ENCODE measurements at regions not wholly inside any gene's neighbourhood (a gene's known extent, or its start where the extent isn't known, plus 50 kb on each side); places are given as distances from the start of the nearest gene placed in this dataset.
"Not testable (repeated sequence)": the region's sequence is repeated elsewhere in the genome, so short reads cannot be mapped to it uniquely, and the experiment has no call there.

DNA sequence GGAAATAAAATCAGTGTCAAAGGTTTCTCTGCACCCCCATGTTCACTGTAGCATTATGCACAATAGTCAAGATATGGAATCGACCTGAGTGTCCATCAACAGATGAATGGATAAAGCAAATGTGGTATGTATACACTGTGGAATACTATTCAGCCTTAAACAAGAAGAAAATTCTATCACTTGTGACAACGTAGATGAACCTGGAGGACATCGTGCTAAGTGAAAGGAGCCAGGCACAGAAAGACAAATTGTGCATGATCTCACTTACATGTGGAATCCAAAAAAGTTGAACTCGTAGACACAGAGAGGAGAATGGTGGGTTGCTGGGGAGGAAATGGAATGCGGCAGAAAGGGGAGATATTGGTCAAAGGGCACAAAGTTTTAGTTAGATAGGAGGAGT is 136.3 kb upstream of the ESR1 start:
- no peak for DNase-seq

DNA sequence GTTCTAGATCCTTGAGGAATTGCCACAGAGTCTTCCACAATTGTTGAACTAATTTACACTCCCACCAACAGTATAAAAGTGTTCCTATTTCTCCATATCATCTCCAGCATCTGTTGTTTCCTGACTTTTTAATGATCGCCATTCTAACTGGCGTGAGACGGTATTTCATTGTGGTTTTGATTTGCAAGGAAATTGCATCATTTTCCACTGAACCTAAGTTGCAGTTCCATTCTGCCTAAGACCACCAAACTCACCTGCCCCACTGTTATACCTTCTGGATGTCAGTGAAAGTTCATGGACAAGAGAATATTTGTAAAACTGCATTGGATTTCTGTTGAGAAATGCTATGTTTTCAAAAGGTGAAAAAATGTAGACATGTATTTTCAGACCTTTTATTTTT is 132.9 kb upstream of the ESR1 start:
- no peak for DNase-seq

DNA sequence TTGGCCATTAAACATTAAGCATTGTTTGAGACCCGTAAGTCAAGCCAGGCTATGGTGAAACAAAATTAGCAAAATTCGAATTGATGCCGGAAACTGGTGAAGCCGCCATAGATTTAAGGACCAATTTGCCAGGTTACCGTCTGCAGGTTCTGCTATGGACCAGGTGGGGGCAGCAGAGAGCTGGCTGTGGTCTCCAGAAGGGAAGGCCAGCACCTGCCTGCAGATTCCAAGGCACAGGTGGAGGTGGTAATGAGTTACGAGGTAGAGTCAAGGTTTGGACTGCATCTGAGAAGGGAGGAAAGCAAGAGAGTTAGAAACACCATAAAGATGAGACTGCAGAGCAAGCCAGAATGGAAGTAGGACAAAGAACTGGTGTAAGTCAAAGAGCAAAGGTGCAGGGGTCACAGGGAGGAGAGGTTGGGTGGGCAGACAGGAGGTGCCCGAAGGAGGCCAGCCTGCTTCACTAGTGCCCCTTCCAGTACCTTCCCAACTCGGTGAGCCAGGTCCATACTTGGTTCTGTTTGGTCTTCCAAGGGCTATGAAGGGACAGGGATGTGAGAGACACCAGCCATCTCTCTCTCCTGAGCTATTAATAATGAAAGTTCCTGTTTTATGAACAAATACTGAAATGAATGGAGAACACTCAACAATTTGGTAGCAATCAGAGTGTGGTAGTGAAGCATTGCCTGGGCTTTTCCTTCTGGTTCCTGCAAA is 131.6 kb upstream of the ESR1 start:
- peak; percentile 41 for DNase-seq

DNA sequence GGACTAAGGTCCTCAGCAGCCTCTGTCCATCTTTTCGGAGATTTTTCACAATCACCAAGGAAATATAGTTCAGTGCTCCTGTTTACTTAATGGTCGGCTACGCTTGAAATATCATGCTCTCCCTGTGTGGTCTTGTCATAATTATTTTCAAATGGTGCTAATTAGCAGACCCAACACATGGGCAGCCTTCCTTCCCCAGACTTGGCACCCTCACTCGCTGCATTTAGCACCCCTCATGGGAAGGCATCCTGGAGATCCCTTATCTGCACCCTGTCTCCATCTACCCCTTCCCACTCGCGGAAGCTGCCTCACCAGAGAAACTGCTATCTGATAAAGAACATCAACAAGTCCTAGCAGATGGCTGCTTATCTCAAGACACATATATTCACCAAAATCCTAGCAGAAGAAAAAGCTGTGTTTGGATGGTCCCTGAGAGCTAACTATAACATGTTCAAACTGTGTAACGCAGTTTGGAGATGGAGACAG is 131.0 kb upstream of the ESR1 start:
- DNase-seq = no peak

DNA sequence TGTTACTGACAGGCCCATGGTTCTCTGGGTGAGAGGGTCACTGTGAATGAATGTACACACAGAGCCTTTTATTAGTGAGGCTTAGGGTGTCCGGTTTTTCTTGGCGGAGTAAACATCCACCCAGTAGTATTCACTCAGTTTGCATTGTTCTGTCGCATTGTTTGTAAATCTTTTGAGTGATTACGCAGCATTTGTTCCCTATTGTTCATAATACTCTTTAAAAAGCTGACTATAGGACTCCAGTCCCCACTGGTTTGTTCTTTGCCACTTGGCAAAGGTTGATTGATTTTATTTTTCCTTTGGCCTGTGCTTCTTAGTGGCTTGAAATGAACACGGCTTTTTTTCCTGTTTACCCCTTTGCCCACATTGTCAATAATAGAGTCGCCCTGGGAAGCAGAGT is 130.1 kb upstream of the ESR1 start:
- no peak for DNase-seq

DNA sequence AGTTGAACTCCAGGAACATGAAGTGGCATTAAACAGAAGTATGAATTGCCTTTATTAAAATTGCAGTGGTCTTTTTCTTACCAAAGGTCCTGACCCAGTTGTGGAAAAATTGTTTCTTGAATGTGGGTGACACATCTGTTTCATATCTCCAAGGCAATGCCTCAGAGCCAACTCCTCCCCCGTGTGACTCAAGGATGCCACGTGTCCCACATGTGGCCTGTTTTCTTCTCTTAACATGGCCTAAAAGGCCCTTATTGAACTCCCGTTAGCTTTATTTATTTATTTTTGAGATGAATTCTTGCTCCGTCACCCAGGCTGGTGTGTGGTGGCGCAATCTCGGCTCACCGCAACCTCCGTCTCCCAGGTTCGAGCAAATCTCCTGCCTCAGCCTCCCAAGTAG is 128.4 kb upstream of the ESR1 start:
- no peak for DNase-seq

DNA sequence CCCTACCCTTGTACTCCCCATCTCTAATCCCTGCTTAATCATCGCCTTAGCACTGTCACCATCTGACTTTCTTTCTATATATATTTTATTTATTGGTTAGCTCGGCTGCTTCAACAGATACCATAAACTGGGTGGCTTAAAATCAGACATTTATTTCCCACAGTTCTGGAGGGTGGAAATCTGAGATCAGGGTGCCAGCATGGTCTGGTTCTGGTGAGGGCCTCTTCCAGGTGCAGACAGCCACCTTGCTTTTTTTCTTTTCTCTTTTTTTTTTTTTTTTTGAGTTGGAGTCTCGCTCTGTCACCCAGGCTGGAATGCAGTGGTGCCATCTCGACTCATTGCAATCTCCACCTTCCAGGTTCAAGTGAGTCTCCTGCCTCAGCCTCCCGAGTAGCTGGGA is 127.5 kb upstream of the ESR1 start:
- no peak for DNase-seq

DNA sequence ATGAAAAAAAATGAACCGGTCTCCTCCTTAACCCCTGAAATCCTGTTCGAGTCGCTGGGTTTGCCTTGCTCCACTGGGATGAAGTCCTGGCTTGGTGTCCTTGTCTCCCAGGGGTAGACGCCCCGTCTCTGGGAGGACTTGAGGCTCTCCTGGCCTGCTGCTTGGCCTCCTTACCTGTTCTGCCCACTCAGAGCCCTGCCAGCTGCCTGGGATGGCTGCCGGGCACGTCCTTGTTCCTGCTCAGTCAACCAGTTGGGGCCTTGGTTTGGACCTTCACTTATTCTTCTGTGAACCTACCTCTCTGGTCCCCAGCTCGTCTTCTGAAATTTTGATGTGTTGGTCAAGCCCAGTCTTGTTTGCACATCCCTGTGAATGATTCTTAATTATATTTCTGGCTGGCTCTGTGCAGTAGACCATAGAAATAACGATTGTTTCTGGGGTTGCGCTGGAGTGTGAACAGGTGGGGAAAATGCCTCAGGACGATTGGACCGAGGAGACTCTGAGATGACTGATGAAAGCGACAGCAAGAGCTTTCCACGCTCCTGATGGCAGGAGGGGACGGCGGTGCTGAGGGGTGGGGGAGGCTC is 126.5 kb upstream of the ESR1 start:
- no peak for DNase-seq

DNA sequence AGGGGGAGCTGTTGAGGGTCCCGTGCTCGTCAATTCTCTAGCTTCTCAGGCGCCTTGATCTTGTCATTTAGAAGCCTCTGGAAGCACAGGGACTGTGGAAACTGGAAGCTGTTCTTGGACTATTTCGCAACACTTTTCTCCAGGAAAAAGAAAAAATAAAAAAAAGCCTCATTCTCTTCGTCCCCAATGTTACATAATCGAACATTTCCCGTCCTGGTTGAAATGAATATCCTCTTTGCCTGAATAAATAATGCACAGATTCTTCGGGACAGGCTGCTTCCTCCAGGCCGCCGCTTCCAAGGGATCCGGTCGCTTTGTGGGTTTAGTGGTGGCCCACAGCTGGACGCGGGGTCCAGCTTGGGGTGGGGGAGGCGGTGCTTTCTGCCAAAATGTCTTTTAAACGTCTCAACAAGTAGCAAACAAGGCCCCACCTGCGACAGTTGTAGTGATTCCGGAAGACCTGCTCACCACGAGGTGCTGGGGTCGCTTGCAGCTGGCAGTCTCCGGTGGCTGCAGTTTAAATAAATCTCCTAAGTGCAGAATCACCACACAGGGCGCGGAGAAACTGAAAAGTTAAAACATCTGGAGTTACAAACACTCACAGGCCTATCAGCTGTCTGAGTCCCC is 125.9 kb upstream of the ESR1 start:
- no peak for DNase-seq

DNA sequence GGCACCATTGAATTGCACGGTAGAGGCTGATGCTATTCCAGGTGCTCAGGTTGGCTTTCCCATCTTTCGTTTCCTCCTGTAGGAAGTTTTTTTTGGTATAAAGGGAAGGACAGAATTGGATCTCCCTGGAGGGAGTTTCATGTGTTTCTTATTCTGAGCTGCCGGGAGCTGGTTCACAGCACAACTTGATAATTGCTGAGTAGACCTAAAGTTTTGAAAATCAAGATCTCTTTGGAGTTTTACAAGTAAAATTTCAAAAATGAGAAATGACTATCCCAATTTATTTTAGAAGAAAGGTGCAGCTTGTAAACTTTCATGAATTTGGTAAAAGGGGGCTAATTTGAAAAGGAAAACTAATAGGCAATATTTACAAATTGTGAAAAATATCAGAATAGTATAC is 125.2 kb upstream of the ESR1 start:
- no peak for DNase-seq

DNA sequence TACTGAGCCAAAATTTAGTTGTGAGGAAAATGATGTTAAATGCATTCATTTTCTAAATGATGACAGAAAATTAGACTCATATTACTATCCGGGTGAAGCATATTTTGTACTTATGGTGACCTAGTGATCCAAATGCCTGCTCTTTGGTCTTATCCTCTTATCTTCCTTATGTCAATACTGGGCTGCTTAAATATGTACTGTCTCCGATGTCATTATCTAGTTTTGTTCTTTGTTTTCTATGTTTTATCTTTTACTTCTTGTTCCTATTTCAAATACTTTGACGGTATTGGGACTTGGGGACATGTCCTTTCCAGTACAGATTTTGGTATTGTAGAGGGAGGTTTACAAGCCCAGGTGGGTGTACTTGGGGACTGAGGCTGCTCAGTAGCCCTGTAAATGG is 124.6 kb upstream of the ESR1 start:
- no peak for DNase-seq

DNA sequence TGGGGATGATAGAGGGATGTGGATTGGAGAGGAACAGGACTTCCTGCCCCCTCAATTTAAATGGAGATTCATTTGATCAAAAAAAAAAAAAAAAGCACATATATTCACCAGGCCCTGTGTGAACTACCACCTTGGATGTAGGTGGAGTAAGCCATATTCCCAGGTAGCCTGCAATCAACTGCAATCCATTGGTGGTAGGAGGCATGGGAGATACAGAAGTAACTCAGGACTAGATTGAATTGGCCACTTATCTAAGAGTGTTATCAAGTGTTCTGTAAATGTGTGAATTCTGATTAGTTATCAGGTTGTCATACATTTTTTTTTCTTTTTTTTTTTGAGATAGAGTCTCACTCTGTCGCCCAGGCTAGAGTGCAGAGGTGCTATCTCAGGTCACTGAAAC is 124.1 kb upstream of the ESR1 start:
- DNase-seq = no peak

DNA sequence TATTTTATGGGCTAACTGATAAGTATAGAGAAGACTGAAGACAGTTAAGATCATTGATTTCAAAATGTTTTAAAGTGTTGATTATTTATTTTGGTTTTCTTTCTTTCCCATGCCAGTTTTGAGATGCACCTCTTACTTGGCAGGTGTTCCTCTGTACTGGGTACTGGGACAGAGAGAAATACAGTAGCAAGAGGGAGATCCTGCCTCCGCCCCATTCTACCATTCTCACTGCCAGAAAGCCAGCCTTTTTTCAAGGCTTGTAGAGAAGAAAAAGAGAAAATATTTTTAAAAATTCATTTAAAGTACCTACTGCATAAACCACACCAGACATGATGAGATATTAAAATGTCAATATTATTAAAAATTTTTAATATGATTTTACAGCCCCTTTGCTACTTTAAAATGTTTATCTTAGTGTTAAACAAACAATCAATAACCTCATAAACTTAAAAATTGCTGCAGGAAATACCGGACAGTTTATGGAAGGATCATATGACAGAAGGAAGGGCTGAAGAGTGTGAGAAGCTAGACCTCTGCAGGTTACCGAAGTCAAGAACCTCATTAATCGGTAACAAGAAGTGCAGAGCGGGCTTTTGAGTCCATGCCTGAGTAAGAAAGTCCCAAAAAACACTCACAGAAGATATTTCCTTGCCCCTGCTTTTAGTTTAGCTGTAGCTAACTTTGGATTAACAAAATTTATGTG is 117.8 kb upstream of the ESR1 start:
- no peak for DNase-seq

DNA sequence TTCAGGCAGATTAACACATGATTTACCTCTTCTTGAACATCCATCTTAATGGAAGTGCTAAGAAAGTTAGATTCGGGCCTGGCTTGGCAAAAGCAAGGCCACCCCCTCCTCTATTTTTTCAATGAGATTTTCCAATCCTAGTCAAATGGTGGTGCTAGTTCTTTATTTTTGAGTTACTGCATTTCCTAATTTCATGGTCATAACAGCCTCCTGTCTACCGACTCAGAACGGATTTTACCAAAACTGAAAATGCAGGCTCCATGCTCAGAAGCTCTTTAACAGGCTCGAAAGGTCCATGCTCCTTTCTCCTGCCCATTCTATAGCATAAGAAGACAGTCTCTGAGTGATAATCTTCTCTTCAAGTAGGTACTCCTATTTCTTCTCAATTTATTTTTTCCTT is 117.2 kb upstream of the ESR1 start:
- no peak for DNase-seq

DNA sequence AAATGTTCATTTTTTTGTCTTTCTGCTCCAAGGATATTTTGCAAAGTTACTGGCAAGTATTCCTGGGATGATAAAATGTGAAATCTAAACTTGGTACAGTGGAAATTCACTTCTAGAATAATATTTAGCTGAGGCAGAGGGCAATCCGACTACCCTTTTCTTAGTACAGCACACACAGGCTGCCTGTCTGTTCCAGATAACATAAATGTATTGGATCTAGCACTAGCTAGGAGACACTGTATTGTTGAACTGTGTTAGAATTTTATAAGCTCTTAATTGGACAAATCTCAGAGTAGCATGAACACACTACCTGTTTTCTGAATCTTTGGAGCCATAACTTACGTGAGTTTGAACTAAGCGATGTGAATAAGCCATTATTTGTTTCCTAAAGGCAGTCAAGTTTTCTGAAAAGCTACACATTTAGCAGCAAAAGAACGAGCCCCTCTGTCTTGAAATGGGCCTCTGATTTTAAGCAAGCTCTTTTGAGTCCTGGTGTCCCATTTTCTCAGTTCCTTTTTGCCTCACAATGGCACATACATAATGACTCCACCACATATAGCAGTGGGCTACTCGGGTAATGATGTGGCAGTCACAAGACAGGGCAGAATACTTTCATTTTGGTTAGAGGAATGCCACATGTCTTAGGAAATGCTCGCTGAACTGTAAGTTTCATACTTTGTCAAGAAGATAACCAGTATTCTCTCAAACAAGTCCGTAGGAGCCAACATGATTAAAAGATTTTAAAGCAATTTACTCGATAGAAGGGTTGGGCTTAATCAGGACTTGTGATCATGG is 116.5 kb upstream of the ESR1 start:
- no peak for DNase-seq

DNA sequence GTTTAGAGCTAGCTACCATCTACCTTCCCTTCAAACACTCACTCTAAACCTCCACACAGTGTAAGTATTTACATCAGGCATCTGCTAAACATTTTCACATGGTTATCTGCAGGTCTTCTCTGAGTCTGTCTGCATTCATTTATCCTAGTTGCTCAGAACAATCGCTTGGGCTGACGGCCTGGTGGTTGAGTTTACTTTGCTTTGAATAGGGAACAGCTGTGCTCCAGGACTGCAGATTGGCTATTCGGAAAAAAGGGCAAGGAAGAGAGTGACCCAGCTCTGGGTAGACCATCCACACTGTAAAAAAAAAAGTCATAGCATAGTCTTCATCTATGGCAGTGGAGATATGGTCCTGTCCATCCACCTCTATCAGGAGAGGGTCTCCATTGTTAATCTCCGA is 115.3 kb upstream of the ESR1 start:
- no peak for DNase-seq

DNA sequence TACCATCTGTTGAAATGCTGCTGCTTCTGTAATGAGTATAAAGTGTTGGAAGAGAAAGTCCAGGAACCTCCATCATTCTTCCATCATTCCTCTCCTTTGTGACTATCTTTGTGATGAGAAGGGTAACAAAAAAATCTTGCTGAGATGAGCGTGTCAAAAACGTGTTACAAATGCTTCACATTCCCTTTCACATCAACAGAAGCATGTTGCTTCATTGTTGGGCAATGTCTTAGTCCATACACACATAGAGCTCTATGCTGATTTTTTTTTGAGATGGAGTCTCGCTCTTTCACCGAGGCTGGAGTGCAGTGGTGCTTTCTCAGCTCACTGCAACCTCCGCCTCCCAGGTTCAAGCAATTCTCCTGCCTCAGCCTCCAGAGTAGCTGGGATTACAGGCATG is 114.1 kb upstream of the ESR1 start:
- DNase-seq = no peak

DNA sequence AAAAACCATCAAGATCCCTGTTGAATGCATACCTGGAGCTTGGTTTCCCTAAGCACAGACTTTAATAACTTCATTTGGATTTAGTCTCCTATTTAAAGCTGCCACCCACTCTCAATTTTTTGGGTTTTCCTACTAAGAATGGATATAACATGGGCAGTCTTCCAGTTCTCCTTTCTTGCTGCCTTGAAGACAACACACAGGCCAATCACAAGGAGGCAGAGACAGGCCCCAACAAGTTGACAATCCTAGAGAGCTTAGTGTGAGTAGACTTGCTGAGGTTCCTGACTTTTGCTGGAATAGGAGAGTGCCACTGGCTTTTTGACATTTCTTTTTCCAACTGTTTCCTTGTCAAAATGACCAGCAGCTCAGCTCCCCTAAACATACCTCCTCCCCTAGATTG is 112.3 kb upstream of the ESR1 start:
- DNase-seq = no peak

DNA sequence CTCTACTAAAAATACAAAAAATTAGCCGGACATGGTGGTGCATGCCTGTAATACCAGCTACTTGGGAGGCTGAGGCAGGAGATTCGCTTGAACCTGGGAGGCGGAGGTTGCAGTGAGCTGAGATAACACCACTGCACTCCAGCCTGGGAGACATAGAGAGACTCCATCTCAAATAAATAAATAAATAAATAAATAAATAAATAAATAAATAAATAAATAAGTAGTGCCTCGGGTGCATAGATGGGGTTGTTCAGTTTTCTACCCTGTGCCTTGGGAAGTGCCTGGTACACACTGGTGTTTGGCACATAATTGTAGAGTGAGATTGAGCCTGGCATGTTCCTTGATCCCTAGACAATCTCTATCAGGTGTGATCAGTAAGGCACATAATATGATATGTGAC is 111.2 kb upstream of the ESR1 start:
- DNase-seq = not testable (repeated sequence)

DNA sequence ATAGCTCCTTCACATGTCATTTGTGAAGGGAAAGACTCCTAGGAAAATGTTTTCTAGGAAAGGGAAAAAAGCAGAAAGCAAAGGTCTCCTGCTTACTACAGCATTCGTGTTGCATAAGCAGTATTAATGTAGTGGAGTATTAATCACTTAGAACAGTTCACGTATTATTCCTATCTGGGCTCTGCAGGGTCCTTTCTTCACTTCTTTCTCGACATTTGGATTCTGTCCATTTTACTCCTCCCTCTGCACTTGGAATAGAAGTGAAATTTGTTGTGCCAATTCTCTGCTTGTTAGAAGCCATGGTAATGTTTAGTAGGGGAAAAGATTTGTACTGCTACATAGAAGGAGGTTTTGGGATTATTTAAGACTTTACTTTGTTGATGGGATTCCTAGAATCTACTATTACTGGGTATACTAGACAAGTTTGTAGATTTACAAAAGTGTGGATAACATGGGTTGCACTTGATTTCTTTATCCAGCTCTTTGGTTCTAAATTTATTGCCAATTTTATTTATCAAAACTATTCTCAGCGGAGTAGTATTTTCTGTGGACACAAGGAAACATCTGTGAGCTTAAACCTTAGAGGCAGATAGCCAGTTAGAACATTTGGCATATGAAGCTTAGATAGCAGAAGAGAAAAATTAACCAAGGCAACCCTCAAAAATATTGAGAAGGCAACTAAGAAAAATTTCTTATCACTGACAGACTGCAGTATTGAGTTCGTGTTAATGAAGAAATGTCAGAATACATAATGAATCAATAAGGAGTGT is 108.4 kb upstream of the ESR1 start:
- DNase-seq = no peak

DNA sequence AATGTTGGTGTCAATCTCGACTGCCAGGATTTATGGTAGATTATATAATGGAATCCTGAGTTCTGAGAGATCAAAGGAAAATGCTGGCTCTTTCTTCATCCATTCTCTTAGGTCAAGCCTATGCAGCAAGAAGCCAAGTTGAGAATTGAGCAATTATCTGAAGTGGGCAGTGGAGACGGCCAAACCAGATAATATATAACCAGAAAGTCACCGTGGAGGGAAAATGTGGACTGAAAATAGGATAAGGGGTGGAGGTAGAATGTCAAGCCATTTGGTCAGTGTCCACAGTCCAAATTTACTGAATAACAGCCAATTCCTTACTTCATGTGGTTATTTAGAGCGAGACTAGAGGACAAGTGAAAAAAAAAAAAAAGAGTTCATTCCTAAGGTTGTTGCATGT is 107.8 kb upstream of the ESR1 start:
- DNase-seq = no peak

DNA sequence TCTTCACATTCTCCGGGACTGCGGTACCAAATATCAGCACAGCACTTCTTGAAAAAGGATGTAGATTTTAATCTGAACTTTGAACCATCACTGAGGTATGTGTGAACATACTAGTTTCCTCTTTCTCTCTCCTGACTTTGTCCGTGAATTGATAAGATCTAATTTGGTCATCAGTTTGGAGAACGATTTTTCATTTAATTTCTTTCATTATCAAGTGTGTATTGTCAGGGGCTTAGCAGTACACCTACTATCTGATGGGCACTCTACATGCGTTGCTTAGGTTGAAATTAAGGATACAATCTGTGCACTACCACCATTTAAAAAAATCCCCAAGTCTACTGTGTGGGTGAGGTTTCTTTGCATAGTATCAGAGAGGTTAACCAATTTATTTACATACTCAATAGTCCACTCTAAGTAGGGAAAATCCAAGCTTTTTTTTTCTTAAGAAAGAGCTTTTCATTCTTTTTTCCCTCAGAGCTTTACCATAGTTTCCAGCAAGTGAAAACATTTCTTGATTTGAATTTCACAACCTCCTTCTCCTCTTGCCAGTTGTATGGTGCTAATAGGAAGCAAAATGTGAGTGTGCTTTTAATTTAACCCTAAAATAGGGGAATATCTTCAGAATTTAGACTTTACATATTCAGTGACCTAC is 105.4 kb upstream of the ESR1 start:
- DNase-seq = no peak

Data from 8988T (cell line).